HCT116 (cell line): ENCODE measurements at regions not wholly inside any gene's neighbourhood (a gene's known extent, or its start where the extent isn't known, plus 50 kb on each side); places are given as distances from the start of the nearest gene placed in this dataset.

Experiments used
- ATAC-seq: fragments of 200-7000 bp; cut with Tn5 transposase; 2 replicates; pipeline ENCODE4 v1.9.1; 2020; ENCODE audit warnings: mild to moderate bottlenecking, moderate library complexity
- BruUV-seq: library from RNA; stranded (reverse); fragments of 400-500 nt; replicated peaks from 2 replicates; lab custom pipeline; 2021; lab: Mats Ljungman, UMichigan
- CTCF ChIA-PET: fragments of 300-600 bp; sonication (Branson Sonifier 250); formaldehyde crosslinking; loops from one replicate; lab custom pipeline; 2021; ENCODE audit warnings: antibody characterized with exemption; lab: Charles Lee
- POLR2A ChIA-PET: fragments of 300-600, 350-600 bp; sonication (Branson Sonifier 250); formaldehyde crosslinking; loops from one replicate; lab custom pipeline; 2021; ENCODE audit warnings: antibody characterized with exemption; lab: Charles Lee
- RAD21 ChIA-PET, 2 experiments: fragments of 300-600 bp; sonication (Branson Sonifier 250); formaldehyde crosslinking; loops; one replicate each; lab custom pipeline; 2023; ENCODE audit warnings: low total read pairs in 2 of 2; ENCODE audit not compliant: uncharacterized antibody in 2 of 2, unreplicated experiment in 2 of 2, low non-redundant PET in 1 of 2; lab: Charles Lee
- DNase-seq: peaks from one replicate; pipeline ENCODE4 v3.0.0-alpha.2; 2010; ENCODE audit warnings: low read depth, low spot score
- H2AFZ ChIP-seq: fragments of 200-600 bp; shearing (Covaris generic), sonication (generic); 2 replicates; pipeline ENCODE4 v1.6.1; 2017; ENCODE audit warnings: low read depth, mixed run types, mixed read lengths, antibody characterized with exemption, low read length; ENCODE audit not compliant: poor library complexity, severe bottlenecking
- H3K27ac ChIP-seq: 2 replicates; pipeline ENCODE4 v1.5.1; 2012; ENCODE audit warnings: low read depth, low read length
- H3K27me3 ChIP-seq: fragments of 200-600 bp; sonication (generic); 2 replicates; pipeline ENCODE4 v1.6.1; 2016; ENCODE audit warnings: mixed run types, low read length, mixed read lengths; ENCODE audit not compliant: insufficient read depth
- H3K36me3 ChIP-seq, 2 experiments: fragments of 200-500 bp in 1 of 2; fragments of 200-600 bp in 1 of 2; sonication (Bioruptor generic) in 1 of 2; sonication (generic) in 1 of 2; 2 replicates each; pipeline versions ENCODE4 v1.5.1 to v1.6.1; 2014 to 2016; ENCODE audit warnings: low read length in 2 of 2, inconsistent platforms in 1 of 2, mixed read lengths in 1 of 2, mixed run types in 1 of 2; ENCODE audit not compliant: insufficient read depth in 2 of 2, control insufficient read depth in 1 of 2
- H3K4me1 ChIP-seq, 2 experiments: fragments of 200-600 bp in 1 of 2; sonication (generic) in 1 of 2; 2 replicates each; pipeline versions ENCODE4 v1.5.1 to v1.6.1; 2012 to 2017; ENCODE audit warnings: low read length in 2 of 2, inconsistent platforms in 1 of 2, mild to moderate bottlenecking in 1 of 2, mixed read lengths in 1 of 2, mixed run types in 1 of 2, moderate library complexity in 1 of 2; ENCODE audit not compliant: insufficient read depth in 2 of 2, control insufficient read depth in 1 of 2
- H3K4me2 ChIP-seq: fragments of 200-600 bp; sonication (generic); 2 replicates; pipeline ENCODE4 v1.6.1; 2017; ENCODE audit warnings: mixed run types, low read length, mixed read lengths
- H3K4me3 ChIP-seq, 2 experiments: fragments of 200-600 bp in 1 of 2; sonication (generic) in 1 of 2; replicated peaks in 1 of 2; 2 replicates each; pipeline ENCODE4 v1.5.1; 2011 to 2016; ENCODE audit warnings: low read length in 2 of 2, control low read depth in 1 of 2, low read depth in 1 of 2, mild to moderate bottlenecking in 1 of 2, mixed read lengths in 1 of 2, mixed run types in 1 of 2
- H3K79me2 ChIP-seq: fragments of 200-600 bp; sonication (generic); 2 replicates; pipeline ENCODE4 v1.6.1; 2017; ENCODE audit warnings: mild to moderate bottlenecking, mixed run types, low read length, moderate library complexity, mixed read lengths; ENCODE audit not compliant: insufficient read depth
- H3K9ac ChIP-seq: fragments of 200-600 bp; sonication (generic); 2 replicates; pipeline ENCODE4 v1.6.1; 2016; ENCODE audit warnings: low read length, mixed read lengths
- H3K9me2 ChIP-seq: fragments of 200-600 bp; sonication (generic), shearing (Covaris generic); 2 replicates; pipeline ENCODE4 v1.6.1; 2017; ENCODE audit warnings: mixed run types, mild to moderate bottlenecking, moderate library complexity; ENCODE audit not compliant: insufficient read depth
- H3K9me3 ChIP-seq, 2 experiments: fragments of 200-500 bp in 1 of 2; fragments of 200-600 bp in 1 of 2; sonication (Bioruptor generic) in 1 of 2; sonication (generic) in 1 of 2; 2 replicates each; pipeline ENCODE4 v1.6.1; 2014 to 2017; ENCODE audit warnings: low read length in 2 of 2, mixed read lengths in 2 of 2, inconsistent platforms in 1 of 2, low read depth in 1 of 2, mild to moderate bottlenecking in 1 of 2, mixed run types in 1 of 2, moderate library complexity in 1 of 2; ENCODE audit not compliant: control insufficient read depth in 1 of 2, insufficient read depth in 1 of 2
- H4K20me1 ChIP-seq: fragments of 200-600 bp; sonication (generic), shearing (Covaris generic); 2 replicates; pipeline ENCODE4 v1.6.1; 2017; ENCODE audit warnings: mixed run types, mild to moderate bottlenecking, moderate library complexity; ENCODE audit not compliant: insufficient read depth
- CEBPB ChIP-seq: IDR thresholded peaks from 2 replicates; pipeline ENCODE4 v1.6.1; 2012; ENCODE audit warnings: low read depth
- EGR1 ChIP-seq: IDR thresholded peaks from 2 replicates; pipeline ENCODE4 v1.6.1; 2012; ENCODE audit warnings: low read depth
- ELF1 ChIP-seq: IDR thresholded peaks from 2 replicates; pipeline ENCODE4 v1.6.1; 2012; ENCODE audit warnings: low read depth, borderline replicate concordance
- EZH2 ChIP-seq: fragments of 200-600 bp; sonication (generic); IDR thresholded peaks from 2 replicates; pipeline ENCODE4 v1.6.1; 2017; ENCODE audit warnings: antibody characterized with exemption, mixed run types
- POLR2AphosphoS5 ChIP-seq: IDR thresholded peaks from 2 replicates; pipeline ENCODE4 v1.6.1; 2011; ENCODE audit warnings: mild to moderate bottlenecking, low read depth, low read length, moderate library complexity
- SIN3A ChIP-seq: IDR thresholded peaks from 2 replicates; pipeline ENCODE4 v1.6.1; 2012; ENCODE audit warnings: low read depth
- SP1 ChIP-seq: IDR thresholded peaks from 2 replicates; pipeline ENCODE4 v1.6.1; 2012; ENCODE audit warnings: low read depth
- SRF ChIP-seq: IDR thresholded peaks from 2 replicates; pipeline ENCODE4 v1.6.1; 2012; ENCODE audit warnings: low read depth
- TCF7L2 ChIP-seq: IDR thresholded peaks from 2 replicates; pipeline ENCODE4 v1.7.0; 2011; ENCODE audit warnings: borderline replicate concordance, inconsistent platforms; ENCODE audit not compliant: insufficient read depth, insufficient read length; ENCODE audit errors: extremely low read depth
- YY1 ChIP-seq: IDR thresholded peaks from 2 replicates; pipeline ENCODE4 v1.6.1; 2011; ENCODE audit warnings: low read length, low read depth, moderate library complexity, mild to moderate bottlenecking; ENCODE audit not compliant: insufficient replicate concordance; ENCODE audit errors: extremely low read depth
- intact Hi-C: fragments of 100-400 bp; cut with micrococcal nuclease; formaldehyde crosslinking; loops from 2 replicates; pipeline ENCODE4 v1.10.0; 2022
- TF ChIP-seq, protein P1 (sequence below), 3 experiments: fragments of 200-600 bp in 1 of 3; sonication (generic) in 1 of 3; IDR thresholded peaks in 2 of 3; conservative IDR thresholded peaks in 1 of 3; 2 replicates each; pipeline ENCODE4 v1.5.1; 2012 to 2017; ENCODE audit warnings: low read depth in 2 of 3, low read length in 2 of 3, antibody characterized with exemption in 1 of 3, borderline replicate concordance in 1 of 3, control low read depth in 1 of 3, mild to moderate bottlenecking in 1 of 3, mixed read lengths in 1 of 3, mixed run types in 1 of 3, moderate library complexity in 1 of 3; ENCODE audit not compliant: insufficient read depth in 1 of 3
- TF ChIP-seq, protein P2 (sequence below): IDR thresholded peaks from 2 replicates; pipeline ENCODE4 v1.6.1; 2012

DNA sequence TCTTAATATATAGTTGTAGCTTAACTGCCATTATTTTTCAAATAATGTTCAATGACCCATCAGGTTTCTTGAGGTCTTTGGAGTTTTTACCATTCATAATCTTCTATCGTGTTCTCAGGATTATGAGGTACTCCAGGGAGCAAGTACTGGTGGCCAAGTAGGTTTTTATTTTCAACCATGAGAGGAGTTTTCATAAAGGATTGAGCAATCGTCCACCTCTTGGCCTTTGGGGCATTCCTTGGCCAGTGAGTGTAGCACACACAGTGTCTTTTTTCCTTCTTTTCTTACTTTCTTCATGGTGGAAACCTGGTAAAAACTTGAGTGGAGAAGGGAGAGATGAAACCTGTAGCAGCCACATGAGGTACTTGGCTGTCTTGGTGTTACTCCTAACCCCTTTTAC, 567.0 kb upstream of the NR3C2 start:
- no peaks in the 10 kb centered on the region for H3K4me1 ChIP-seq
- ChIA-PET POLR2A (no interaction called here), RAD21 (no interaction called here), CTCF (no interaction called here)
- DNase-seq, result no peak
- BruUV-seq, result no TSS peak
- H3K79me2 ChIP-seq, result no peaks in the 10 kb centered on the region
- intact Hi-C loops, result no loop called here
- no peaks in the 10 kb centered on the region for H4K20me1 ChIP-seq
- TF ChIP-seq SRF (no peak), CEBPB (no peak), YY1 (no peak), EZH2 (no peak), POLR2AphosphoS5 (no peak), EGR1 (no peak), SP1 (no peak), ELF1 (no peak), TCF7L2 (no peak), SIN3A (no peak)
- TF ChIP-seq, protein P1, sequence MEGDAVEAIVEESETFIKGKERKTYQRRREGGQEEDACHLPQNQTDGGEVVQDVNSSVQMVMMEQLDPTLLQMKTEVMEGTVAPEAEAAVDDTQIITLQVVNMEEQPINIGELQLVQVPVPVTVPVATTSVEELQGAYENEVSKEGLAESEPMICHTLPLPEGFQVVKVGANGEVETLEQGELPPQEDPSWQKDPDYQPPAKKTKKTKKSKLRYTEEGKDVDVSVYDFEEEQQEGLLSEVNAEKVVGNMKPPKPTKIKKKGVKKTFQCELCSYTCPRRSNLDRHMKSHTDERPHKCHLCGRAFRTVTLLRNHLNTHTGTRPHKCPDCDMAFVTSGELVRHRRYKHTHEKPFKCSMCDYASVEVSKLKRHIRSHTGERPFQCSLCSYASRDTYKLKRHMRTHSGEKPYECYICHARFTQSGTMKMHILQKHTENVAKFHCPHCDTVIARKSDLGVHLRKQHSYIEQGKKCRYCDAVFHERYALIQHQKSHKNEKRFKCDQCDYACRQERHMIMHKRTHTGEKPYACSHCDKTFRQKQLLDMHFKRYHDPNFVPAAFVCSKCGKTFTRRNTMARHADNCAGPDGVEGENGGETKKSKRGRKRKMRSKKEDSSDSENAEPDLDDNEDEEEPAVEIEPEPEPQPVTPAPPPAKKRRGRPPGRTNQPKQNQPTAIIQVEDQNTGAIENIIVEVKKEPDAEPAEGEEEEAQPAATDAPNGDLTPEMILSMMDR (IDR thresholded peaks at IDR 0.05 in 2 of 3, conservative IDR thresholded peaks at IDR 0.05 in 1 of 3; ENCODE audit: borderline replicate concordance in 1 of 3, insufficient read depth in 1 of 3, low read depth in 2 of 3, low read length in 2 of 3), result no peak
- TF ChIP-seq, protein P2, sequence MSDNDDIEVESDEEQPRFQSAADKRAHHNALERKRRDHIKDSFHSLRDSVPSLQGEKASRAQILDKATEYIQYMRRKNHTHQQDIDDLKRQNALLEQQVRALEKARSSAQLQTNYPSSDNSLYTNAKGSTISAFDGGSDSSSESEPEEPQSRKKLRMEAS, result no peak
- ATAC-seq, result no peak
- H3K9me3 ChIP-seq, result no peaks in the 10 kb centered on the region
- no peaks in the 10 kb centered on the region for H3K36me3 ChIP-seq
- no peak overlapping the region for H3K9ac ChIP-seq
- no peaks in the 10 kb centered on the region for H3K9me2 ChIP-seq
- H3K4me2 ChIP-seq, result no peak overlapping the region
- no peak overlapping the region for H3K4me3 ChIP-seq
- H3K27ac ChIP-seq, result no peak overlapping the region
- no peak overlapping the region for H2AFZ ChIP-seq
- H3K27me3 ChIP-seq, result no peaks in the 10 kb centered on the region
